H9 (cell line): ENCODE measurements at regions not wholly inside any gene's neighbourhood (a gene's known extent, or its start where the extent isn't known, plus 50 kb on each side); places are given as distances from the start of the nearest gene placed in this dataset.
A peak's percentile ranks its signal among the peaks of the same experiment; 100 is the strongest.

Experiments used
- DNase-seq: peaks from one replicate; pipeline ENCODE4 v3.0.0-alpha.2; 2017
- H2AFZ ChIP-seq: one replicate; pipeline ENCODE4 v1.6.1; 2013; ENCODE audit warnings: mild to moderate bottlenecking, low read length, control low read depth, moderate library complexity
- H2AK5ac ChIP-seq: 2 replicates; pipeline ENCODE4 v1.6.1; 2013; ENCODE audit warnings: low read length, control low read depth, mixed read lengths; ENCODE audit not compliant: insufficient read length
- H2BK120ac ChIP-seq: one replicate; pipeline ENCODE4 v1.6.1; 2013; ENCODE audit warnings: low read depth, mild to moderate bottlenecking, low read length, control low read depth, inconsistent platforms; ENCODE audit not compliant: poor library complexity, severe bottlenecking
- H2BK12ac ChIP-seq: 2 replicates; pipeline ENCODE4 v1.6.1; 2013; ENCODE audit warnings: low read length, control low read depth, mixed read lengths, low read depth; ENCODE audit not compliant: insufficient read length
- H2BK15ac ChIP-seq: 2 replicates; pipeline ENCODE4 v1.6.1; 2013; ENCODE audit warnings: low read depth, low read length, control low read depth
- H2BK20ac ChIP-seq: one replicate; pipeline ENCODE4 v1.6.1; 2013; ENCODE audit warnings: low read depth, mild to moderate bottlenecking, low read length, control low read depth, inconsistent platforms; ENCODE audit not compliant: poor library complexity, severe bottlenecking
- H2BK5ac ChIP-seq: 2 replicates; pipeline ENCODE4 v1.6.1; 2013; ENCODE audit warnings: low read length, control low read depth, mixed read lengths; ENCODE audit not compliant: insufficient read length
- H3K14ac ChIP-seq: 2 replicates; pipeline ENCODE4 v1.6.1; 2013; ENCODE audit warnings: low read length, control low read depth; ENCODE audit not compliant: insufficient read depth
- H3K18ac ChIP-seq: 2 replicates; pipeline ENCODE4 v1.6.1; 2013; ENCODE audit warnings: low read depth, mild to moderate bottlenecking, mixed read lengths, low read length, control low read depth; ENCODE audit not compliant: insufficient read length
- H3K23ac ChIP-seq: 2 replicates; pipeline ENCODE4 v1.6.1; 2013; ENCODE audit warnings: low read length, control low read depth, mixed read lengths, low read depth; ENCODE audit not compliant: insufficient read length
- H3K23me2 ChIP-seq: 2 replicates; pipeline ENCODE4 v1.6.1; 2013; ENCODE audit warnings: low read depth, mild to moderate bottlenecking, mixed read lengths, low read length, control low read depth; ENCODE audit not compliant: insufficient read length, poor library complexity, severe bottlenecking
- H3K27ac ChIP-seq: 2 replicates; pipeline ENCODE4 v1.5.1; 2013; ENCODE audit warnings: low read length, control low read depth, mixed read lengths, low read depth; ENCODE audit not compliant: insufficient read length
- H3K27me3 ChIP-seq: 2 replicates; pipeline ENCODE4 v1.6.1; 2013; ENCODE audit warnings: low read length, control low read depth, inconsistent platforms; ENCODE audit not compliant: insufficient read depth
- H3K4ac ChIP-seq: 2 replicates; pipeline ENCODE4 v1.6.1; 2013; ENCODE audit warnings: low read depth, mild to moderate bottlenecking, control low read depth, inconsistent platforms, low read length, moderate library complexity
- H3K4me1 ChIP-seq: 2 replicates; pipeline ENCODE4 v1.6.1; 2013; ENCODE audit warnings: low read length, control low read depth, inconsistent platforms; ENCODE audit not compliant: insufficient read depth
- H3K4me2 ChIP-seq: 2 replicates; pipeline ENCODE4 v1.6.1; 2013; ENCODE audit warnings: low read length, control low read depth, mixed read lengths; ENCODE audit not compliant: insufficient read length, insufficient read depth
- H3K56ac ChIP-seq: 2 replicates; pipeline ENCODE4 v1.6.1; 2013; ENCODE audit warnings: low read depth, mild to moderate bottlenecking, mixed read lengths, low read length, control low read depth; ENCODE audit not compliant: insufficient read length
- H3K79me1 ChIP-seq: 2 replicates; pipeline ENCODE4 v1.6.1; 2013; ENCODE audit warnings: low read depth, mild to moderate bottlenecking, moderate library complexity, low read length, control low read depth, inconsistent platforms; ENCODE audit not compliant: insufficient read depth, poor library complexity, severe bottlenecking
- H3K79me2 ChIP-seq: 2 replicates; pipeline ENCODE4 v1.6.1; 2013; ENCODE audit warnings: low read length, control low read depth, inconsistent platforms; ENCODE audit not compliant: insufficient read depth
- H3K9ac ChIP-seq: 2 replicates; pipeline ENCODE4 v1.6.1; 2013; ENCODE audit warnings: low read length, control low read depth, mixed read lengths; ENCODE audit not compliant: insufficient read length; ENCODE audit errors: extremely low read depth
- H3K9me3 ChIP-seq: one replicate; pipeline ENCODE4 v1.6.1; 2013; ENCODE audit warnings: low read depth, low read length, inconsistent platforms; ENCODE audit not compliant: control insufficient read depth
- H3T11ph ChIP-seq: one replicate; pipeline ENCODE4 v1.6.1; 2013; ENCODE audit warnings: mild to moderate bottlenecking, low read length, control low read depth, inconsistent platforms
- H4K20me1 ChIP-seq: one replicate; pipeline ENCODE4 v1.6.1; 2013; ENCODE audit not compliant: control insufficient read depth, insufficient read length, insufficient read depth
- H4K5ac ChIP-seq: 2 replicates; pipeline ENCODE4 v1.6.1; 2013; ENCODE audit warnings: low read depth, mild to moderate bottlenecking, mixed read lengths, low read length, control low read depth; ENCODE audit not compliant: insufficient read length
- H4K8ac ChIP-seq: replicated peaks from 2 replicates; pipeline ENCODE4 v1.6.1; 2013; ENCODE audit warnings: low read length, control low read depth, mixed read lengths, low read depth; ENCODE audit not compliant: insufficient read length
- H4K91ac ChIP-seq: 2 replicates; pipeline ENCODE4 v1.6.1; 2013; ENCODE audit warnings: low read depth, mild to moderate bottlenecking, moderate library complexity, mixed read lengths, low read length, control low read depth; ENCODE audit not compliant: insufficient read length
- H3K27ac Mint-ChIP-seq, 3 experiments: 2 replicates in 2 of 3; 3 replicates in 1 of 3; pipeline ENCODE4 v1.8.0; 2020 to 2021; ENCODE audit warnings: mixed read lengths in 3 of 3, mild to moderate bottlenecking in 1 of 3, moderate library complexity in 1 of 3
- H3K27me3 Mint-ChIP-seq: 2 replicates; pipeline ENCODE4 v1.8.0; 2021; ENCODE audit warnings: low read depth, mild to moderate bottlenecking, moderate library complexity, mixed read lengths
- H3K36me3 Mint-ChIP-seq, 3 experiments: 2 replicates in 2 of 3; 3 replicates in 1 of 3; pipeline ENCODE4 v1.8.0; 2020 to 2021; ENCODE audit warnings: low read depth in 3 of 3, mixed read lengths in 3 of 3; ENCODE audit not compliant: insufficient read depth in 1 of 3
- H3K4me1 Mint-ChIP-seq, 2 experiments: 2 replicates each; pipeline ENCODE4 v1.8.0; 2020; ENCODE audit warnings: mixed read lengths in 2 of 2
- H3K4me3 Mint-ChIP-seq, 2 experiments: 2 replicates in 1 of 2; 3 replicates in 1 of 2; pipeline ENCODE4 v1.8.0; 2020 to 2021; ENCODE audit warnings: mild to moderate bottlenecking in 2 of 2, mixed read lengths in 2 of 2, moderate library complexity in 1 of 2
- H3K9me3 Mint-ChIP-seq, 2 experiments: 2 replicates in 1 of 2; 3 replicates in 1 of 2; pipeline ENCODE4 v1.8.0; 2020; ENCODE audit warnings: mild to moderate bottlenecking in 2 of 2, mixed read lengths in 2 of 2, moderate library complexity in 1 of 2
- WGBS: extraction: QIAGEN DNeasy Blood & Tissue Kit; methylation state at CpG from one replicate; pipeline ENCODE4 v1.1.7; 2013; ENCODE audit warnings: missing lambda C conversion rate, low lambda C conversion rate, mixed read lengths; ENCODE audit not compliant: insufficient read length; ENCODE audit errors: extremely low coverage; 5-methylcytosine and 5-hydroxymethylcytosine counted together
- TF ChIP-seq, protein P1 (sequence below): fragments of 200-600 bp; sonication (generic); conservative IDR thresholded peaks from 3 replicates; pipeline ENCODE4 v1.8.0; 2021; ENCODE audit warnings: antibody characterized with exemption, mild to moderate bottlenecking

DNA sequence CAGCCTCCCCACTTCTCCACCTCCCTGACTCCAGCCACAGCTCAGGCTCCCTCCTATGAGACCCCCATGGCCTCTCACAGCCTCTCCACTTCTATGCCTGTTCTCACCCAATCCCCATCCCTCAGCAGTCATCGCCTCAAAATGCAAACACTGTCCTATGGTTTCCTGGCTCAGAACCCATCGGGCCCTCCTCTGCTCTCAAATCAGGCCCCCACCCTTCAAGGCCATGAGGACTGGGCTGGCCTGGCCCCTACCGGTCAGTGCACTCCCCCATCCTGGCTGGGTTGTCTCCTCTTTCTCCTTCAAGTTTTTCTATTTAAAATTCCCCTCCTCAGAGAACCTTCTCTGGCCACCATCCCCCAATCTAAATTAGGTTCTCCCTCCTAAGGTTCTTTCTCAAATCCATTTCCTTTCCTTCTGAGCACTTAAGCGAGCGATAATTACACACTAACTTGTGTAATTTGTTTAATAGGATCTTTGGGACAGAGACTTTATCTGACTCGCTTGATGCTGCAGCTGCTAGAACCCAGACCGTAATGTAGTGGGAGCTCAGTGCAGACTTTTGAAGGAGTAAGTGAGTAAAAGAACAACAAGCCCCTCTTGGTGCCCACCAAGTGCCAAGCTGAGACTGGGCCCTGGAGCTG lies 347.2 kb downstream of the MATN1 start:
- H3K79me2 ChIP-seq = no peaks in the 10 kb centered on the region
- H2BK12ac ChIP-seq = no peak overlapping the region
- H3K27ac ChIP-seq = no peak overlapping the region
- no peak overlapping the region for H2AFZ ChIP-seq
- H3K18ac ChIP-seq = no peak overlapping the region
- no peak overlapping the region for H2AK5ac ChIP-seq
- H3K23ac ChIP-seq = no peak overlapping the region
- no peak overlapping the region for H3K9ac ChIP-seq
- no peak overlapping the region for H2BK120ac ChIP-seq
- no peak overlapping the region for H2BK20ac ChIP-seq
- no peak overlapping the region for H3K4me2 ChIP-seq
- H3K4ac ChIP-seq = no peak overlapping the region
- H3K14ac ChIP-seq = no peak overlapping the region
- no peaks in the 10 kb centered on the region; a peak in 1 of 5 replicates for H3K9me3 Mint-ChIP-seq
- no peak overlapping the region for H4K5ac ChIP-seq
- H3K79me1 ChIP-seq = no peaks in the 10 kb centered on the region
- H3K4me3 Mint-ChIP-seq = no peak overlapping the region
- H2BK15ac ChIP-seq = no peak overlapping the region
- no peak overlapping the region for H4K8ac ChIP-seq
- H4K91ac ChIP-seq = no peak overlapping the region
- H3K27me3 Mint-ChIP-seq = peaks cover 3% of the 10 kb centered on the region
- TF ChIP-seq, protein P1, sequence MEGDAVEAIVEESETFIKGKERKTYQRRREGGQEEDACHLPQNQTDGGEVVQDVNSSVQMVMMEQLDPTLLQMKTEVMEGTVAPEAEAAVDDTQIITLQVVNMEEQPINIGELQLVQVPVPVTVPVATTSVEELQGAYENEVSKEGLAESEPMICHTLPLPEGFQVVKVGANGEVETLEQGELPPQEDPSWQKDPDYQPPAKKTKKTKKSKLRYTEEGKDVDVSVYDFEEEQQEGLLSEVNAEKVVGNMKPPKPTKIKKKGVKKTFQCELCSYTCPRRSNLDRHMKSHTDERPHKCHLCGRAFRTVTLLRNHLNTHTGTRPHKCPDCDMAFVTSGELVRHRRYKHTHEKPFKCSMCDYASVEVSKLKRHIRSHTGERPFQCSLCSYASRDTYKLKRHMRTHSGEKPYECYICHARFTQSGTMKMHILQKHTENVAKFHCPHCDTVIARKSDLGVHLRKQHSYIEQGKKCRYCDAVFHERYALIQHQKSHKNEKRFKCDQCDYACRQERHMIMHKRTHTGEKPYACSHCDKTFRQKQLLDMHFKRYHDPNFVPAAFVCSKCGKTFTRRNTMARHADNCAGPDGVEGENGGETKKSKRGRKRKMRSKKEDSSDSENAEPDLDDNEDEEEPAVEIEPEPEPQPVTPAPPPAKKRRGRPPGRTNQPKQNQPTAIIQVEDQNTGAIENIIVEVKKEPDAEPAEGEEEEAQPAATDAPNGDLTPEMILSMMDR = no peak
- no peaks in the 10 kb centered on the region for H3K9me3 ChIP-seq
- no peak overlapping the region for H3K27ac Mint-ChIP-seq
- H3K23me2 ChIP-seq = no peaks in the 10 kb centered on the region
- peaks cover 5 to 33% of the 10 kb centered on the region in 2 experiments; a peak in 3 of 4 replicates for H3K4me1 Mint-ChIP-seq
- H3K56ac ChIP-seq = no peak overlapping the region
- no peaks in the 10 kb centered on the region for H3K4me1 ChIP-seq
- H4K20me1 ChIP-seq = peaks cover 2% of the 10 kb centered on the region
- no CpG with 5 or more reads among the region's 7 CpGs for WGBS
- H3K36me3 Mint-ChIP-seq = no peaks in the 10 kb centered on the region
- no peaks in the 10 kb centered on the region for H3K27me3 ChIP-seq
- no peak overlapping the region for H2BK5ac ChIP-seq
- no peak overlapping the region for H3T11ph ChIP-seq
- DNase-seq = peak; percentile 2
